ENCODE measurements at regions not wholly inside any gene's neighbourhood (a gene's known extent, or its start where the extent isn't known, plus 50 kb on each side); places are given as distances from the start of the nearest gene placed in this dataset.

- CTCF ChIA-PET = interaction anchor here (1.0 kb wide), 1 partner anchor 10 kb away, joined by 3 read pairs; no protein-coding TSS in a partner anchor
- intact Hi-C loops (cut with DNase I, micrococcal nuclease) = no loop called here
- Histone ChIP-seq H3K27me3 (ENCODE audit: control insufficient read depth in 1 of 2, insufficient read depth in 2 of 2, low read length in 2 of 2) (no peaks in the 10 kb centered on the region), H3K4me3 (ENCODE audit: low read length) (no peak overlapping the region), H3K36me3 (ENCODE audit: insufficient read depth, low read length) (no peaks in the 10 kb centered on the region), H3K9me3 (ENCODE audit: control insufficient read depth in 1 of 2, insufficient read depth in 1 of 2, low read length in 2 of 2) (no peaks in the 10 kb centered on the region), H3K27ac (ENCODE audit: low read depth in 1 of 2, low read length in 2 of 2) (no peak overlapping the region), H3K4me1 (ENCODE audit: insufficient read depth, low read length) (no peaks in the 10 kb centered on the region)
- Mint-ChIP-seq H3K4me1 (ENCODE audit: low read depth) (no peaks in the 10 kb centered on the region), H3K27me3 (no peaks in the 10 kb centered on the region), H3K9me3 (no peaks in the 10 kb centered on the region), H3K4me3 (no peak overlapping the region), H3K36me3 (ENCODE audit: low read depth) (no peaks in the 10 kb centered on the region), H3K27ac (no peak overlapping the region)
- no peak for ATAC-seq (ENCODE audit: poor library complexity)
- no peak for TF ChIP-seq CTCF (IDR thresholded peaks at IDR 0.05)
- no peak for DNase-seq
- POLR2A ChIA-PET = no interaction called here
Measured at GRCh38 chr2:144669196-144669987, 149.5 kb upstream of the ZEB2 start.

GRCh38 chr2:144668493-144669110 lies 148.7 kb upstream of the ZEB2 start:
- H3K4me3 Mint-ChIP-seq = no peak overlapping the region
- no peaks in the 10 kb centered on the region for H3K9me3 Mint-ChIP-seq
- no peak for TF ChIP-seq CTCF (IDR thresholded peaks at IDR 0.05)
- no peaks in the 10 kb centered on the region for H3K27me3 Mint-ChIP-seq
- Histone ChIP-seq H3K4me1 (ENCODE audit: insufficient read depth, low read length) (no peaks in the 10 kb centered on the region), H3K27me3 (ENCODE audit: control insufficient read depth in 1 of 2, insufficient read depth in 2 of 2, low read length in 2 of 2) (no peaks in the 10 kb centered on the region), H3K36me3 (ENCODE audit: insufficient read depth, low read length) (no peaks in the 10 kb centered on the region), H3K4me3 (ENCODE audit: low read length) (no peak overlapping the region), H3K27ac (ENCODE audit: low read depth in 1 of 2, low read length in 2 of 2) (no peak overlapping the region), H3K9me3 (ENCODE audit: control insufficient read depth in 1 of 2, insufficient read depth in 1 of 2, low read length in 2 of 2) (no peaks in the 10 kb centered on the region)
- no peaks in the 10 kb centered on the region for H3K36me3 Mint-ChIP-seq (ENCODE audit: low read depth)
- ATAC-seq (ENCODE audit: poor library complexity) (no peak), DNase-seq (no peak)
- H3K27ac Mint-ChIP-seq = no peak overlapping the region
- no peaks in the 10 kb centered on the region for H3K4me1 Mint-ChIP-seq (ENCODE audit: low read depth)
- ChIA-PET POLR2A (no interaction called here), CTCF (interaction anchor here (1.0 kb wide), 1 partner anchor 9 kb away, joined by 3 read pairs; no protein-coding TSS in a partner anchor)
- intact Hi-C loops (cut with DNase I, micrococcal nuclease) = no loop called here

GRCh38 chr2:144666032-144666431 lies 146.1 kb upstream of the ZEB2 start:
- H3K27ac ChIP-seq (ENCODE audit: low read depth in 1 of 2, low read length in 2 of 2) = no peak overlapping the region
- peak in 1 of 14 experiments; percentile 35 for DNase-seq

More at GRCh38 chr2:144666032-144666431, 146.1 kb upstream of the ZEB2 start:
- H3K27me3 Mint-ChIP-seq = no peaks in the 10 kb centered on the region
- Histone ChIP-seq H3K36me3 (ENCODE audit: insufficient read depth, low read length) (no peaks in the 10 kb centered on the region), H3K9me3 (ENCODE audit: control insufficient read depth in 1 of 2, insufficient read depth in 1 of 2, low read length in 2 of 2) (no peaks in the 10 kb centered on the region), H3K27me3 (ENCODE audit: control insufficient read depth in 1 of 2, insufficient read depth in 2 of 2, low read length in 2 of 2) (no peaks in the 10 kb centered on the region), H3K4me1 (ENCODE audit: insufficient read depth, low read length) (no peaks in the 10 kb centered on the region), H3K4me3 (ENCODE audit: low read length) (no peak overlapping the region)
- ChIA-PET POLR2A (no interaction called here), CTCF (no interaction called here)
- H3K36me3 Mint-ChIP-seq (ENCODE audit: low read depth) = no peaks in the 10 kb centered on the region
- no peak overlapping the region for H3K4me3 Mint-ChIP-seq
- H3K27ac Mint-ChIP-seq = no peak overlapping the region
- no peak for TF ChIP-seq CTCF (IDR thresholded peaks at IDR 0.05)
- H3K9me3 Mint-ChIP-seq = no peaks in the 10 kb centered on the region
- no peak for ATAC-seq (ENCODE audit: poor library complexity)
- no peaks in the 10 kb centered on the region for H3K4me1 Mint-ChIP-seq (ENCODE audit: low read depth)
- intact Hi-C loops (cut with DNase I, micrococcal nuclease) = no loop called here
